Prostate gland (tissue), 2 donors: ENCODE measurements at regions not wholly inside any gene's neighbourhood (a gene's known extent, or its start where the extent isn't known, plus 50 kb on each side); places are given as distances from the start of the nearest gene placed in this dataset.

Source experiments
- POLR2A ChIP-seq: fragments of 450-650 bp; IDR thresholded peaks from one replicate; pipeline ENCODE4 v1.6.1; 2016; ENCODE audit warnings: antibody characterized with exemption, mild to moderate bottlenecking
- TF ChIP-seq, protein P1 (sequence below), 4 experiments: fragments of 200-600 bp in 2 of 4; fragments of 450-650 bp in 2 of 4; sonication (generic) in 2 of 4; IDR thresholded peaks; 1 replicate in 3 of 4; 2 replicates in 1 of 4; pipeline ENCODE4 v1.5.1; 2016 to 2019; ENCODE audit warnings: antibody characterized with exemption in 4 of 4, mild to moderate bottlenecking in 2 of 4, moderate library complexity in 2 of 4

DNA sequence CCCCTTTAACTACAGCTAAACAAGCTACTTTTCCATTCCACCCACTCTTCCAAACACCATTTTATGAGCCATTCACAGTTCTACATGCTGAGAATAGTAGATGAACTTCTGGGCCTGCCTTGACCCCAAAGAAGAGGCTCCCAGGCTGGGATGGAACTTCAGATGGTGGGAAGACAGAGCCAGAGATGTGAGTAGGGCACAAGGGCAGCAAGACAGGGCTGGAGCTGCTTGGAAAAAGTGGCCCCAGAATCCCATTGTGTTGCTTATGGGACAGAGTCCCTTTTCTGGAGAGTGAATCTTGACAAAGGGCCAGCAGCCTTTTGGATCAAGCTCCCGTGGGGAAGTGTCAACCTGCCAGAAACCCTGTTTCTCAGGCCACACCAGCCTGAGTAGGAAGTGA lies 516.5 kb upstream of the PPP2R3A start:
- TF ChIP-seq, protein P1, sequence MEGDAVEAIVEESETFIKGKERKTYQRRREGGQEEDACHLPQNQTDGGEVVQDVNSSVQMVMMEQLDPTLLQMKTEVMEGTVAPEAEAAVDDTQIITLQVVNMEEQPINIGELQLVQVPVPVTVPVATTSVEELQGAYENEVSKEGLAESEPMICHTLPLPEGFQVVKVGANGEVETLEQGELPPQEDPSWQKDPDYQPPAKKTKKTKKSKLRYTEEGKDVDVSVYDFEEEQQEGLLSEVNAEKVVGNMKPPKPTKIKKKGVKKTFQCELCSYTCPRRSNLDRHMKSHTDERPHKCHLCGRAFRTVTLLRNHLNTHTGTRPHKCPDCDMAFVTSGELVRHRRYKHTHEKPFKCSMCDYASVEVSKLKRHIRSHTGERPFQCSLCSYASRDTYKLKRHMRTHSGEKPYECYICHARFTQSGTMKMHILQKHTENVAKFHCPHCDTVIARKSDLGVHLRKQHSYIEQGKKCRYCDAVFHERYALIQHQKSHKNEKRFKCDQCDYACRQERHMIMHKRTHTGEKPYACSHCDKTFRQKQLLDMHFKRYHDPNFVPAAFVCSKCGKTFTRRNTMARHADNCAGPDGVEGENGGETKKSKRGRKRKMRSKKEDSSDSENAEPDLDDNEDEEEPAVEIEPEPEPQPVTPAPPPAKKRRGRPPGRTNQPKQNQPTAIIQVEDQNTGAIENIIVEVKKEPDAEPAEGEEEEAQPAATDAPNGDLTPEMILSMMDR (IDR thresholded peaks at IDR 0.05), result no peak
- TF ChIP-seq POLR2A, result no peak
